ENCODE measurements at regions not wholly inside any gene's neighbourhood (a gene's known extent, or its start where the extent isn't known, plus 50 kb on each side); places are given as distances from the start of the nearest gene placed in this dataset.

DNA sequence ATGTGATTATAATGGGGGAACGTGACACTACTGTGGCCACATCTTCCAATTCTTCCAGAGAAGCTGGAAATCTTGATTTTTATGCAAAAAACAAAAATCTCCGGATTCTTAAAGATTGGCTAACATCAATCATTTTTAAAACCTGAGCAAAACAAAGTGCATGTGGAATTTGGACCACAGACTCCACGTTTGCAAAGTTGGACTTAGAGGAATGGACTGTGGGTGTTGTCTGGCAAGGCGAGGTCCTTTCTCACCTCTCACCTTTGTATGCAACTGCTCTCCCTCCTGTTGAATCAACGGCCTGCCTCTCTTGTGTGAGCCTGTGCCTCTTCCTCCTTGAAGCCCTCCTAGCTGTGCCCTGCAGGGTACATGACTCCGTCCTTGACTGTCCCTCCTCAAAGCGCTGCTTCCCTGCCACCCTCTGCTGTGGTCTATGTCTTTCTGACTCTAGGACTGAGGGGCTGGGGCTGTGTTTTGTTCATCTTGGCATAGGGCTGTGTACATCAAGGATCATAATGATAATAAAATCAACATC lies 122.4 kb downstream of the PHETA1 start:
- Histone ChIP-seq H4K20me1 (ENCODE audit: insufficient read depth) (no peaks in the 10 kb centered on the region), H3K9me2 (ENCODE audit: insufficient read depth) (no peaks in the 10 kb centered on the region), H3K4me1 (ENCODE audit: control insufficient read depth in 1 of 2, insufficient read depth in 2 of 2, low read length in 2 of 2) (no peaks in the 10 kb centered on the region), H3K4me2 (ENCODE audit: low read length) (no peak overlapping the region), H3K27me3 (ENCODE audit: insufficient read depth, low read length) (no peaks in the 10 kb centered on the region), H3K27ac (ENCODE audit: low read depth, low read length) (no peak overlapping the region), H3K4me3 (replicated peaks in 1 of 2; ENCODE audit: low read depth in 1 of 2, low read length in 2 of 2) (no peak overlapping the region), H3K36me3 (ENCODE audit: control insufficient read depth in 1 of 2, insufficient read depth in 2 of 2, low read length in 2 of 2) (no peaks in the 10 kb centered on the region), H3K9me3 (ENCODE audit: control insufficient read depth in 1 of 2, insufficient read depth in 1 of 2, low read depth in 1 of 2, low read length in 2 of 2) (peaks cover 0 to 5% of the 10 kb centered on the region in 2 experiments; a peak in 2 of 4 replicates), H3K9ac (ENCODE audit: low read length) (no peak overlapping the region), H2AFZ (ENCODE audit: low read depth, low read length, poor library complexity, severe bottlenecking) (no peak overlapping the region), H3K79me2 (ENCODE audit: insufficient read depth, low read length) (no peaks in the 10 kb centered on the region)
- CTCF ChIA-PET = no interaction called here
- no peak for ATAC-seq
- no TSS peak for BruUV-seq (replicated peaks)
- POLR2A ChIA-PET = interaction anchor here (0.6 kb wide), 1 partner anchor 12 kb away, joined by 3 read pairs; no protein-coding TSS in a partner anchor
- TF ChIP-seq RAD21 (IDR thresholded peaks at IDR 0.05; ENCODE audit: low read depth) = no peak
- no peak for TF ChIP-seq EZH2 (IDR thresholded peaks at IDR 0.05)
- TF ChIP-seq POLR2A (IDR thresholded peaks at IDR 0.05; ENCODE audit: borderline replicate concordance, extremely low read depth, insufficient read depth, insufficient read length) = no peak
- TF ChIP-seq CBX3 (IDR thresholded peaks at IDR 0.05; ENCODE audit: low read depth) = no peak
- TF ChIP-seq, protein P1, sequence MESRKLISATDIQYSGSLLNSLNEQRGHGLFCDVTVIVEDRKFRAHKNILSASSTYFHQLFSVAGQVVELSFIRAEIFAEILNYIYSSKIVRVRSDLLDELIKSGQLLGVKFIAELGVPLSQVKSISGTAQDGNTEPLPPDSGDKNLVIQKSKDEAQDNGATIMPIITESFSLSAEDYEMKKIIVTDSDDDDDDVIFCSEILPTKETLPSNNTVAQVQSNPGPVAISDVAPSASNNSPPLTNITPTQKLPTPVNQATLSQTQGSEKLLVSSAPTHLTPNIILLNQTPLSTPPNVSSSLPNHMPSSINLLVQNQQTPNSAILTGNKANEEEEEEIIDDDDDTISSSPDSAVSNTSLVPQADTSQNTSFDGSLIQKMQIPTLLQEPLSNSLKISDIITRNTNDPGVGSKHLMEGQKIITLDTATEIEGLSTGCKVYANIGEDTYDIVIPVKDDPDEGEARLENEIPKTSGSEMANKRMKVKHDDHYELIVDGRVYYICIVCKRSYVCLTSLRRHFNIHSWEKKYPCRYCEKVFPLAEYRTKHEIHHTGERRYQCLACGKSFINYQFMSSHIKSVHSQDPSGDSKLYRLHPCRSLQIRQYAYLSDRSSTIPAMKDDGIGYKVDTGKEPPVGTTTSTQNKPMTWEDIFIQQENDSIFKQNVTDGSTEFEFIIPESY (IDR thresholded peaks at IDR 0.05; ENCODE audit: extremely low read depth, insufficient replicate concordance, low read length) = no peak
- TF ChIP-seq SRF (IDR thresholded peaks at IDR 0.05; ENCODE audit: low read depth) = no peak
- TF ChIP-seq EZH2phosphoT487 (IDR thresholded peaks at IDR 0.05; ENCODE audit: borderline replicate concordance) = no peak
- TF ChIP-seq TCF7L2 (IDR thresholded peaks at IDR 0.05; ENCODE audit: borderline replicate concordance, extremely low read depth, insufficient read depth, insufficient read length) = no peak
- TF ChIP-seq ZNF274 (IDR thresholded peaks at IDR 0.05; ENCODE audit: low read depth, low read length) = no peak
- TF ChIP-seq SP1 (IDR thresholded peaks at IDR 0.05; ENCODE audit: low read depth) = no peak
- no peak for TF ChIP-seq POLR2AphosphoS5 (IDR thresholded peaks at IDR 0.05; ENCODE audit: low read depth, low read length)
- TF ChIP-seq, protein P2, sequence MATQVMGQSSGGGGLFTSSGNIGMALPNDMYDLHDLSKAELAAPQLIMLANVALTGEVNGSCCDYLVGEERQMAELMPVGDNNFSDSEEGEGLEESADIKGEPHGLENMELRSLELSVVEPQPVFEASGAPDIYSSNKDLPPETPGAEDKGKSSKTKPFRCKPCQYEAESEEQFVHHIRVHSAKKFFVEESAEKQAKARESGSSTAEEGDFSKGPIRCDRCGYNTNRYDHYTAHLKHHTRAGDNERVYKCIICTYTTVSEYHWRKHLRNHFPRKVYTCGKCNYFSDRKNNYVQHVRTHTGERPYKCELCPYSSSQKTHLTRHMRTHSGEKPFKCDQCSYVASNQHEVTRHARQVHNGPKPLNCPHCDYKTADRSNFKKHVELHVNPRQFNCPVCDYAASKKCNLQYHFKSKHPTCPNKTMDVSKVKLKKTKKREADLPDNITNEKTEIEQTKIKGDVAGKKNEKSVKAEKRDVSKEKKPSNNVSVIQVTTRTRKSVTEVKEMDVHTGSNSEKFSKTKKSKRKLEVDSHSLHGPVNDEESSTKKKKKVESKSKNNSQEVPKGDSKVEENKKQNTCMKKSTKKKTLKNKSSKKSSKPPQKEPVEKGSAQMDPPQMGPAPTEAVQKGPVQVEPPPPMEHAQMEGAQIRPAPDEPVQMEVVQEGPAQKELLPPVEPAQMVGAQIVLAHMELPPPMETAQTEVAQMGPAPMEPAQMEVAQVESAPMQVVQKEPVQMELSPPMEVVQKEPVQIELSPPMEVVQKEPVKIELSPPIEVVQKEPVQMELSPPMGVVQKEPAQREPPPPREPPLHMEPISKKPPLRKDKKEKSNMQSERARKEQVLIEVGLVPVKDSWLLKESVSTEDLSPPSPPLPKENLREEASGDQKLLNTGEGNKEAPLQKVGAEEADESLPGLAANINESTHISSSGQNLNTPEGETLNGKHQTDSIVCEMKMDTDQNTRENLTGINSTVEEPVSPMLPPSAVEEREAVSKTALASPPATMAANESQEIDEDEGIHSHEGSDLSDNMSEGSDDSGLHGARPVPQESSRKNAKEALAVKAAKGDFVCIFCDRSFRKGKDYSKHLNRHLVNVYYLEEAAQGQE (IDR thresholded peaks at IDR 0.05; ENCODE audit: low read depth) = no peak
- no peak for TF ChIP-seq ELF1 (IDR thresholded peaks at IDR 0.05; ENCODE audit: borderline replicate concordance, low read depth)
- intact Hi-C loops (cut with micrococcal nuclease) = no loop called here
- RAD21 ChIA-PET (ENCODE audit: low non-redundant PET in 1 of 2, low total read pairs in 2 of 2, uncharacterized antibody in 2 of 2, unreplicated experiment in 2 of 2) = no interaction called here
- DNase-seq (ENCODE audit: low read depth, low spot score) = no peak
